Heart left ventricle (tissue), 16 donors: ENCODE measurements at regions not wholly inside any gene's neighbourhood (a gene's known extent, or its start where the extent isn't known, plus 50 kb on each side); places are given as distances from the start of the nearest gene placed in this dataset.
"Not testable (repeated sequence)": the region's sequence is repeated elsewhere in the genome, so short reads cannot be mapped to it uniquely, and the experiment has no call there.

Experiments used
- ATAC-seq, 4 donors: fragments of 200-7000 bp; cut with Tn5 transposase; one replicate each; pipeline ENCODE4 v1.9.1; 2020 to 2022; ENCODE audit warnings: moderate library complexity in 4 of 4, mild to moderate bottlenecking in 3 of 4, moderate number of reproducible peaks in 1 of 4
- DNase-seq, 5 donors: peaks; one replicate each; pipeline ENCODE4 v3.0.0-alpha.2; 2020
- H3K27ac ChIP-seq, 12 donors: fragments of 200-600 bp; sonication (generic) in 4 of 12; one replicate each; pipeline versions ENCODE4 v1.5.0 to v1.8.0; 2016 to 2022; ENCODE audit warnings: mild to moderate bottlenecking in 2 of 12
- H3K27me3 ChIP-seq, 9 donors: fragments of 200-600 bp; sonication (generic) in 2 of 9; one replicate each; pipeline versions ENCODE4 v1.5.1 to v1.8.0; 2016 to 2022; ENCODE audit warnings: mild to moderate bottlenecking in 3 of 9
- H3K36me3 ChIP-seq, 9 donors: fragments of 200-600 bp; sonication (generic) in 2 of 9; one replicate each; pipeline versions ENCODE4 v1.5.0 to v1.8.0; 2018 to 2022; ENCODE audit warnings: mild to moderate bottlenecking in 2 of 9
- H3K4me1 ChIP-seq, 12 donors: fragments of 200-600 bp; sonication (generic) in 4 of 12; one replicate each; pipeline versions ENCODE4 v1.5.0 to v1.8.0; 2016 to 2022; ENCODE audit warnings: mild to moderate bottlenecking in 3 of 12
- H3K4me3 ChIP-seq, 12 donors: fragments of 200-600 bp; sonication (generic) in 4 of 12; one replicate each; pipeline versions ENCODE4 v1.5.0 to v1.8.0; 2017 to 2022; ENCODE audit warnings: mild to moderate bottlenecking in 9 of 12, moderate library complexity in 4 of 12
- H3K9me3 ChIP-seq, 12 donors: fragments of 200-600 bp; sonication (generic) in 4 of 12; one replicate each; pipeline versions ENCODE4 v1.5.0 to v1.8.0; 2016 to 2022; ENCODE audit warnings: mild to moderate bottlenecking in 1 of 12
- CTCF ChIP-seq, 12 donors: fragments of 200-600 bp; sonication (generic) in 4 of 12; IDR thresholded peaks; one replicate each; pipeline versions ENCODE4 v1.5.0 to v1.8.0; 2018 to 2022; ENCODE audit warnings: antibody characterized with exemption in 12 of 12, mild to moderate bottlenecking in 5 of 12
- POLR2A ChIP-seq, 2 donors: fragments of 450-650 bp; IDR thresholded peaks; one replicate each; pipeline ENCODE4 v1.6.1; 2017; ENCODE audit warnings: antibody characterized with exemption in 2 of 2, mild to moderate bottlenecking in 2 of 2, moderate library complexity in 2 of 2
- WGBS, 4 donors: extraction: QIAGEN DNeasy Blood & Tissue Kit in 2 of 4; methylation state at CpG; one replicate each; pipeline versions ENCODE4 v1.1.5 to v1.1.7; 2013 to 2018; 5-methylcytosine and 5-hydroxymethylcytosine counted together
- intact Hi-C, 10 donors: fragments of 100-400 bp; cut with DNase I; formaldehyde crosslinking; loops; one replicate each; pipeline versions ENCODE4 v1.11.1 to v1.14.2; 2022
- donor health status: ischemic (EF 13 %, LVEDD 7.1; RV severe dilation, severe dysfunction).
- donor health status: healthy with polysubstance abuse.
- donor health status: DM: no; HTN: yes; CAD: no.
- donor health status: DM: no; HTN: no; CAD: no.
- donor health status: ischemic (EF 25% LVEDD 6.9; RV normal size, moderate dysfunction).
- donor health status: ischemic (EF 25% LVEDD 5.7; RV mildly dilated, moderate dysfunction).
- donor health status: healthy.
- donor health status: DM: yes; HTN: yes; CAD: no.
- donor health status: ischemic (EF 35%, LVEDD 5.7; RV mildly dilated, moderate dysfunction).
- donor health status: nonischemic (EF 11% LVEDD 7.7; RV severe dilation, severe dysfunction).
- donor health status: DM: yes; HTN: yes; CAD: no.
- donor health status: PGD.
- donor health status: ischemic (EF 29% LVEDD 5.4; RV normal size, mild dysfunction).
- donor health status: nonischemic (EF 23%, LVEDD 6.1; RV moderate dilation, normal function).

- Histone ChIP-seq H3K27ac (no peak overlapping the region), H3K9me3 (no peaks in the 10 kb centered on the region), H3K4me3 (no peak overlapping the region), H3K36me3 (no peaks in the 10 kb centered on the region), H3K4me1 (no peaks in the 10 kb centered on the region), H3K27me3 (no peaks in the 10 kb centered on the region)
- 70 to 93% (median 80%) methylated on average over 4 of the region's 4 CpGs for WGBS, 4 donors
- TF ChIP-seq CTCF (IDR thresholded peaks at IDR 0.05) = no peak
- TF ChIP-seq POLR2A (IDR thresholded peaks at IDR 0.05) = no peak
- intact Hi-C loops = no loop called here
- no peak for DNase-seq
- no peak for ATAC-seq
Measured at GRCh38 chr18:66873899-66874298, 270.0 kb upstream of the CDH19 start.

- Histone ChIP-seq H3K9me3 (no peaks in the 10 kb centered on the region), H3K36me3 (no peaks in the 10 kb centered on the region), H3K4me1 (no peaks in the 10 kb centered on the region), H3K27ac (no peak overlapping the region), H3K27me3 (no peaks in the 10 kb centered on the region), H3K4me3 (no peak overlapping the region)
- DNase-seq (no peak), ATAC-seq (no peak)
- intact Hi-C loops = no loop called here
- 0 to 34% (median 19%) methylated on average over 1 of the region's 1 CpG for WGBS, 4 donors
- peak in 5 of 12 donors; percentile 14 to 41 (median 35) for TF ChIP-seq CTCF (IDR thresholded peaks at IDR 0.05)
- no peak for TF ChIP-seq POLR2A (IDR thresholded peaks at IDR 0.05)
Measured at GRCh38 chr18:66872277-66872676, 268.4 kb upstream of the CDH19 start.

- DNase-seq (no peak), ATAC-seq (no peak)
- no peaks in the 10 kb centered on the region for H3K36me3 ChIP-seq
- H3K4me1 ChIP-seq = no peaks in the 10 kb centered on the region
- no peaks in the 10 kb centered on the region for H3K27me3 ChIP-seq
- no peak for TF ChIP-seq CTCF (IDR thresholded peaks at IDR 0.05)
- TF ChIP-seq POLR2A (IDR thresholded peaks at IDR 0.05) = no peak
- intact Hi-C loops = loop anchor here in 1 of 10 donors (10.0 kb wide), 1 partner anchor 53 kb away; no protein-coding TSS in a partner anchor
- 67 to 80% (median 75%) methylated on average over 4 of the region's 4 CpGs for WGBS, 4 donors
- H3K27ac ChIP-seq = no peak overlapping the region
- H3K9me3 ChIP-seq = no peaks in the 10 kb centered on the region
- H3K4me3 ChIP-seq = no peak overlapping the region
Measured at GRCh38 chr18:66867653-66868052, 263.8 kb upstream of the CDH19 start.

- not testable (repeated sequence) for H3K27me3 ChIP-seq, H3K36me3 ChIP-seq, H3K4me1 ChIP-seq, H3K4me3 ChIP-seq, H3K27ac ChIP-seq, ATAC-seq, H3K9me3 ChIP-seq
- peak in 2 of 5 donors; percentile 9 to 40 for DNase-seq
- intact Hi-C loops = loop anchor here in 1 of 10 donors (10.0 kb wide), 1 partner anchor 52 kb away; no protein-coding TSS in a partner anchor
- 91 to 99% (median 93%) methylated on average over 38 to 43 of the region's 43 CpGs for WGBS, 4 donors
Measured at GRCh38 chr18:66866427-66866940, 262.6 kb upstream of the CDH19 start.
